ENCODE measurements at regions not wholly inside any gene's neighbourhood (a gene's known extent, or its start where the extent isn't known, plus 50 kb on each side); places are given as distances from the start of the nearest gene placed in this dataset.
"Not testable (repeated sequence)": the region's sequence is repeated elsewhere in the genome, so short reads cannot be mapped to it uniquely, and the experiment has no call there.

- no peak overlapping the region for H2AFZ ChIP-seq (ENCODE audit: low read length)
- DNase-seq (ENCODE audit: low read depth in 2 of 2), result peak in 1 of 2 donors; percentile 60
- no peak overlapping the region for H3K4me2 ChIP-seq (ENCODE audit: extremely low read depth, insufficient read depth, low read length)
- no peaks in the 10 kb centered on the region for H3K79me2 ChIP-seq (ENCODE audit: control insufficient read depth, insufficient read depth, low read length)
- H3K9me3 ChIP-seq (ENCODE audit: control insufficient read depth, insufficient read depth, low read depth, low read length), result no peaks in the 10 kb centered on the region
- no peak overlapping the region for H3K9ac ChIP-seq (ENCODE audit: insufficient read depth, low read length)
- H3K27me3 ChIP-seq (ENCODE audit: control insufficient read depth, insufficient read depth, low read length), result no peaks in the 10 kb centered on the region
- TF ChIP-seq CTCF (conservative IDR thresholded peaks at IDR 0.05 in 1 of 2, IDR thresholded peaks at IDR 0.05 in 1 of 2; ENCODE audit: low read depth in 1 of 2, low read length in 2 of 2) (no peak), EZH2 (IDR thresholded peaks at IDR 0.05; ENCODE audit: low read length, missing control alignments) (no peak)
- H3K27ac ChIP-seq (ENCODE audit: insufficient read depth, low read length), result peak overlapping the region; percentile 60
- peaks cover 22% of the 10 kb centered on the region for H3K4me1 ChIP-seq (ENCODE audit: control insufficient read depth, extremely low read depth, insufficient read depth, low read length)
- no peaks in the 10 kb centered on the region for H4K20me1 ChIP-seq (ENCODE audit: control insufficient read depth, extremely low read depth, insufficient read depth, low read length)
- no peak overlapping the region for H3K4me3 ChIP-seq (replicated peaks in 1 of 4; ENCODE audit: control extremely low read depth in 1 of 4, insufficient read depth in 1 of 4, low read depth in 3 of 4, low read length in 4 of 4)
- H3K36me3 ChIP-seq (ENCODE audit: control insufficient read depth, insufficient read depth, low read length), result no peaks in the 10 kb centered on the region
Observed at GRCh38 chr12:75657831-75658230, 146.4 kb upstream of the KRR1 start.

- Histone ChIP-seq H3K4me1 (ENCODE audit: control insufficient read depth, extremely low read depth, insufficient read depth, low read length) (peaks cover 21% of the 10 kb centered on the region), H3K27ac (ENCODE audit: insufficient read depth, low read length) (peak overlapping the region; percentile 51)
- not testable (repeated sequence) for H3K9ac ChIP-seq (ENCODE audit: insufficient read depth, low read length); H4K20me1 ChIP-seq (ENCODE audit: control insufficient read depth, extremely low read depth, insufficient read depth, low read length); DNase-seq (ENCODE audit: low read depth in 2 of 2); H3K4me3 ChIP-seq (replicated peaks in 1 of 4; ENCODE audit: control extremely low read depth in 1 of 4, insufficient read depth in 1 of 4, low read depth in 3 of 4, low read length in 4 of 4); H3K36me3 ChIP-seq (ENCODE audit: control insufficient read depth, insufficient read depth, low read length); H3K9me3 ChIP-seq (ENCODE audit: control insufficient read depth, insufficient read depth, low read depth, low read length); H3K79me2 ChIP-seq (ENCODE audit: control insufficient read depth, insufficient read depth, low read length); H3K4me2 ChIP-seq (ENCODE audit: extremely low read depth, insufficient read depth, low read length); H2AFZ ChIP-seq (ENCODE audit: low read length); H3K27me3 ChIP-seq (ENCODE audit: control insufficient read depth, insufficient read depth, low read length)
Observed at GRCh38 chr12:75657354-75657753, 145.9 kb upstream of the KRR1 start.

DNA sequence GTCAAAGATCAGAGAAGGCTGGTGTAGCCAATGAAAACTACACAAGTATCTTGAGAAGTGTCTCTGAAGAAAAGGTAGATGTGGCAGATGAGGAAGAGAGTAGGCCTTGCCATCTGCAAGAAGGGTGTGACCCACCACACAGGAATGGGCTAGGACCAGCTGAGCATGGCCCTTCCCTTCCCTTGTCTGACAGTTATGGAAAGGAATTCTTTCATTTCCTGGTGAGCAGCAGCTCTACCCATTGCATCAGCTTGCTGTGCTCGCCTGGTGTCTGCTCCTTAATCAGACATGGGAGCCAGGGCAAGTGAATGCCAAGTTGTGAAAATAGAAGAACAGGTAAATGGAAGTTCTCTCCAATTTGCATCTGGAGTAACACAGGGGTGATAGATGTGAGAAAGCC lies 145.2 kb upstream of the KRR1 start:
- no peak for TF ChIP-seq EZH2 (IDR thresholded peaks at IDR 0.05; ENCODE audit: low read length, missing control alignments)
- TF ChIP-seq CTCF (conservative IDR thresholded peaks at IDR 0.05 in 1 of 2, IDR thresholded peaks at IDR 0.05 in 1 of 2; ENCODE audit: low read depth in 1 of 2, low read length in 2 of 2), result no peak
- Histone ChIP-seq H3K4me2 (ENCODE audit: extremely low read depth, insufficient read depth, low read length) (no peak overlapping the region), H3K4me3 (replicated peaks in 1 of 4; ENCODE audit: control extremely low read depth in 1 of 4, insufficient read depth in 1 of 4, low read depth in 3 of 4, low read length in 4 of 4) (no peak overlapping the region), H3K4me1 (ENCODE audit: control insufficient read depth, extremely low read depth, insufficient read depth, low read length) (peaks cover 21% of the 10 kb centered on the region), H3K27me3 (ENCODE audit: control insufficient read depth, insufficient read depth, low read length) (no peaks in the 10 kb centered on the region), H3K36me3 (ENCODE audit: control insufficient read depth, insufficient read depth, low read length) (no peaks in the 10 kb centered on the region), H3K79me2 (ENCODE audit: control insufficient read depth, insufficient read depth, low read length) (no peaks in the 10 kb centered on the region), H4K20me1 (ENCODE audit: control insufficient read depth, extremely low read depth, insufficient read depth, low read length) (no peaks in the 10 kb centered on the region), H2AFZ (ENCODE audit: low read length) (peak overlapping the region; percentile 50), H3K9ac (ENCODE audit: insufficient read depth, low read length) (no peak overlapping the region), H3K9me3 (ENCODE audit: control insufficient read depth, insufficient read depth, low read depth, low read length) (no peaks in the 10 kb centered on the region), H3K27ac (ENCODE audit: insufficient read depth, low read length) (peak overlapping the region; percentile 51)
- peak; percentile 82 to 88 for DNase-seq (ENCODE audit: low read depth in 2 of 2)
